Peyer's patch (tissue), 4 donors: ENCODE measurements at regions not wholly inside any gene's neighbourhood (a gene's known extent, or its start where the extent isn't known, plus 50 kb on each side); places are given as distances from the start of the nearest gene placed in this dataset.

ENCODE experiments used
- CTCF ChIP-seq, 6 experiments: fragments of 450-650 bp in 4 of 6; fragments of 200-600 bp in 2 of 6; sonication (generic) in 1 of 6; IDR thresholded peaks; one replicate each; pipeline ENCODE4 v1.5.1; 2017 to 2019; ENCODE audit warnings: antibody characterized with exemption in 6 of 6, mild to moderate bottlenecking in 3 of 6, moderate library complexity in 1 of 6
- POLR2A ChIP-seq, 2 donors: fragments of 450-650 bp; IDR thresholded peaks; one replicate each; pipeline ENCODE4 v1.5.1; 2017; ENCODE audit warnings: antibody characterized with exemption in 2 of 2, mild to moderate bottlenecking in 2 of 2, moderate library complexity in 2 of 2

- TF ChIP-seq POLR2A (IDR thresholded peaks at IDR 0.05), result no peak
- no peak for TF ChIP-seq CTCF (IDR thresholded peaks at IDR 0.05)
These were observed 611.3 kb downstream of the TBC1D22A start for GRCh38 chr22:47373648-47374272.
